A549 (cell line): ENCODE measurements at regions not wholly inside any gene's neighbourhood (a gene's known extent, or its start where the extent isn't known, plus 50 kb on each side); places are given as distances from the start of the nearest gene placed in this dataset.

Experiments used
- CBX2 ChIP-seq: fragments of 200-600 bp; sonication (generic); IDR thresholded peaks from 2 replicates; pipeline ENCODE4 v1.6.1; 2016; ENCODE audit warnings: low read depth, mild to moderate bottlenecking, borderline replicate concordance
- CHD4 ChIP-seq: fragments of 200-600 bp; sonication (generic); IDR thresholded peaks from 2 replicates; pipeline ENCODE4 v1.6.1; 2016; ENCODE audit warnings: antibody characterized with exemption, mild to moderate bottlenecking, borderline replicate concordance
- CTCF ChIP-seq: fragments of >200 bp; sonication (Bioruptor Twin); formaldehyde crosslinking; IDR thresholded peaks from 3 replicates; pipeline ENCODE4 v1.5.1; 2016
- HDAC2 ChIP-seq: fragments of 200-600 bp; sonication (generic); IDR thresholded peaks from 2 replicates; pipeline ENCODE4 v1.6.1; 2016
- JUN ChIP-seq, 2 experiments: fragments of >200 bp; sonication (Bioruptor Twin); formaldehyde crosslinking; IDR thresholded peaks; 2 replicates in 1 of 2; 3 replicates in 1 of 2; pipeline ENCODE4 v1.6.1; 2016 to 2017
- JUNB ChIP-seq: fragments of >200 bp; sonication (Bioruptor Twin); formaldehyde crosslinking; IDR thresholded peaks from 2 replicates; pipeline ENCODE4 v1.6.1; 2016
- MAFK ChIP-seq: fragments of 450-650 bp; IDR thresholded peaks from 2 replicates; pipeline ENCODE4 v1.6.1; 2014; ENCODE audit not compliant: partially characterized antibody
- MYC ChIP-seq: IDR thresholded peaks from 2 replicates; pipeline ENCODE4 v1.6.1; 2012; ENCODE audit warnings: mild to moderate bottlenecking, inconsistent platforms, low read length, improper control_type of control experiment, borderline replicate concordance
- POLR2A ChIP-seq: IDR thresholded peaks from 2 replicates; pipeline ENCODE4 v1.6.1; 2012; ENCODE audit warnings: mild to moderate bottlenecking, low read length
- RCOR1 ChIP-seq: fragments of 150-350 bp; IDR thresholded peaks from 2 replicates; pipeline ENCODE4 v1.6.1; 2014; ENCODE audit warnings: antibody characterized with exemption, low read length, low read depth
- TF ChIP-seq, protein P1 (sequence below): fragments of 200-600 bp; sonication (generic); IDR thresholded peaks from 2 replicates; pipeline ENCODE4 v1.6.1; 2016; ENCODE audit warnings: antibody characterized with exemption, mild to moderate bottlenecking, moderate library complexity
- TF ChIP-seq, protein P2 (sequence below): fragments of 450-650 bp; IDR thresholded peaks from 2 replicates; pipeline ENCODE4 v1.6.1; 2014; ENCODE audit warnings: antibody characterized with exemption
- TF ChIP-seq, protein P3 (sequence below): fragments of >200 bp; sonication (Bioruptor Twin); formaldehyde crosslinking; IDR thresholded peaks from 3 replicates; pipeline ENCODE4 v1.6.1; 2016

GRCh38 chr6:170094686-170095272, 196.1 kb downstream of the DLL1 start:
- TF ChIP-seq JUNB (no peak), POLR2A (no peak), HDAC2 (no peak), CHD4 (no peak), RCOR1 (no peak), CTCF (no peak), CBX2 (no peak), MYC (no peak), MAFK (no peak), JUN (IDR thresholded peaks at IDR 0.05) (no peak)
- TF ChIP-seq, protein P1, sequence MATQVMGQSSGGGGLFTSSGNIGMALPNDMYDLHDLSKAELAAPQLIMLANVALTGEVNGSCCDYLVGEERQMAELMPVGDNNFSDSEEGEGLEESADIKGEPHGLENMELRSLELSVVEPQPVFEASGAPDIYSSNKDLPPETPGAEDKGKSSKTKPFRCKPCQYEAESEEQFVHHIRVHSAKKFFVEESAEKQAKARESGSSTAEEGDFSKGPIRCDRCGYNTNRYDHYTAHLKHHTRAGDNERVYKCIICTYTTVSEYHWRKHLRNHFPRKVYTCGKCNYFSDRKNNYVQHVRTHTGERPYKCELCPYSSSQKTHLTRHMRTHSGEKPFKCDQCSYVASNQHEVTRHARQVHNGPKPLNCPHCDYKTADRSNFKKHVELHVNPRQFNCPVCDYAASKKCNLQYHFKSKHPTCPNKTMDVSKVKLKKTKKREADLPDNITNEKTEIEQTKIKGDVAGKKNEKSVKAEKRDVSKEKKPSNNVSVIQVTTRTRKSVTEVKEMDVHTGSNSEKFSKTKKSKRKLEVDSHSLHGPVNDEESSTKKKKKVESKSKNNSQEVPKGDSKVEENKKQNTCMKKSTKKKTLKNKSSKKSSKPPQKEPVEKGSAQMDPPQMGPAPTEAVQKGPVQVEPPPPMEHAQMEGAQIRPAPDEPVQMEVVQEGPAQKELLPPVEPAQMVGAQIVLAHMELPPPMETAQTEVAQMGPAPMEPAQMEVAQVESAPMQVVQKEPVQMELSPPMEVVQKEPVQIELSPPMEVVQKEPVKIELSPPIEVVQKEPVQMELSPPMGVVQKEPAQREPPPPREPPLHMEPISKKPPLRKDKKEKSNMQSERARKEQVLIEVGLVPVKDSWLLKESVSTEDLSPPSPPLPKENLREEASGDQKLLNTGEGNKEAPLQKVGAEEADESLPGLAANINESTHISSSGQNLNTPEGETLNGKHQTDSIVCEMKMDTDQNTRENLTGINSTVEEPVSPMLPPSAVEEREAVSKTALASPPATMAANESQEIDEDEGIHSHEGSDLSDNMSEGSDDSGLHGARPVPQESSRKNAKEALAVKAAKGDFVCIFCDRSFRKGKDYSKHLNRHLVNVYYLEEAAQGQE, result no peak
- TF ChIP-seq, protein P2, sequence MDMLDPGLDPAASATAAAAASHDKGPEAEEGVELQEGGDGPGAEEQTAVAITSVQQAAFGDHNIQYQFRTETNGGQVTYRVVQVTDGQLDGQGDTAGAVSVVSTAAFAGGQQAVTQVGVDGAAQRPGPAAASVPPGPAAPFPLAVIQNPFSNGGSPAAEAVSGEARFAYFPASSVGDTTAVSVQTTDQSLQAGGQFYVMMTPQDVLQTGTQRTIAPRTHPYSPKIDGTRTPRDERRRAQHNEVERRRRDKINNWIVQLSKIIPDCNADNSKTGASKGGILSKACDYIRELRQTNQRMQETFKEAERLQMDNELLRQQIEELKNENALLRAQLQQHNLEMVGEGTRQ, result no peak
- TF ChIP-seq, protein P3, sequence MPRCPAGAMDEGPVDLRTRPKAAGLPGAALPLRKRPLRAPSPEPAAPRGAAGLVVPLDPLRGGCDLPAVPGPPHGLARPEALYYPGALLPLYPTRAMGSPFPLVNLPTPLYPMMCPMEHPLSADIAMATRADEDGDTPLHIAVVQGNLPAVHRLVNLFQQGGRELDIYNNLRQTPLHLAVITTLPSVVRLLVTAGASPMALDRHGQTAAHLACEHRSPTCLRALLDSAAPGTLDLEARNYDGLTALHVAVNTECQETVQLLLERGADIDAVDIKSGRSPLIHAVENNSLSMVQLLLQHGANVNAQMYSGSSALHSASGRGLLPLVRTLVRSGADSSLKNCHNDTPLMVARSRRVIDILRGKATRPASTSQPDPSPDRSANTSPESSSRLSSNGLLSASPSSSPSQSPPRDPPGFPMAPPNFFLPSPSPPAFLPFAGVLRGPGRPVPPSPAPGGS, result no peak
